H9 (cell line): ENCODE measurements at regions not wholly inside any gene's neighbourhood (a gene's known extent, or its start where the extent isn't known, plus 50 kb on each side); places are given as distances from the start of the nearest gene placed in this dataset.

ENCODE experiments used
- DNase-seq: peaks from one replicate; pipeline ENCODE4 v3.0.0-alpha.2; 2017
- H2AFZ ChIP-seq: one replicate; pipeline ENCODE4 v1.6.1; 2013; ENCODE audit warnings: mild to moderate bottlenecking, low read length, control low read depth, moderate library complexity
- H2AK5ac ChIP-seq: 2 replicates; pipeline ENCODE4 v1.6.1; 2013; ENCODE audit warnings: low read length, control low read depth, mixed read lengths; ENCODE audit not compliant: insufficient read length
- H2BK120ac ChIP-seq: one replicate; pipeline ENCODE4 v1.6.1; 2013; ENCODE audit warnings: low read depth, mild to moderate bottlenecking, low read length, control low read depth, inconsistent platforms; ENCODE audit not compliant: poor library complexity, severe bottlenecking
- H2BK12ac ChIP-seq: 2 replicates; pipeline ENCODE4 v1.6.1; 2013; ENCODE audit warnings: low read length, control low read depth, mixed read lengths, low read depth; ENCODE audit not compliant: insufficient read length
- H2BK15ac ChIP-seq: 2 replicates; pipeline ENCODE4 v1.6.1; 2013; ENCODE audit warnings: low read depth, low read length, control low read depth
- H2BK20ac ChIP-seq: one replicate; pipeline ENCODE4 v1.6.1; 2013; ENCODE audit warnings: low read depth, mild to moderate bottlenecking, low read length, control low read depth, inconsistent platforms; ENCODE audit not compliant: poor library complexity, severe bottlenecking
- H2BK5ac ChIP-seq: 2 replicates; pipeline ENCODE4 v1.6.1; 2013; ENCODE audit warnings: low read length, control low read depth, mixed read lengths; ENCODE audit not compliant: insufficient read length
- H3K14ac ChIP-seq: 2 replicates; pipeline ENCODE4 v1.6.1; 2013; ENCODE audit warnings: low read length, control low read depth; ENCODE audit not compliant: insufficient read depth
- H3K18ac ChIP-seq: 2 replicates; pipeline ENCODE4 v1.6.1; 2013; ENCODE audit warnings: low read depth, mild to moderate bottlenecking, mixed read lengths, low read length, control low read depth; ENCODE audit not compliant: insufficient read length
- H3K23ac ChIP-seq: 2 replicates; pipeline ENCODE4 v1.6.1; 2013; ENCODE audit warnings: low read length, control low read depth, mixed read lengths, low read depth; ENCODE audit not compliant: insufficient read length
- H3K23me2 ChIP-seq: 2 replicates; pipeline ENCODE4 v1.6.1; 2013; ENCODE audit warnings: low read depth, mild to moderate bottlenecking, mixed read lengths, low read length, control low read depth; ENCODE audit not compliant: insufficient read length, poor library complexity, severe bottlenecking
- H3K27ac ChIP-seq: 2 replicates; pipeline ENCODE4 v1.5.1; 2013; ENCODE audit warnings: low read length, control low read depth, mixed read lengths, low read depth; ENCODE audit not compliant: insufficient read length
- H3K27me3 ChIP-seq: 2 replicates; pipeline ENCODE4 v1.6.1; 2013; ENCODE audit warnings: low read length, control low read depth, inconsistent platforms; ENCODE audit not compliant: insufficient read depth
- H3K4ac ChIP-seq: 2 replicates; pipeline ENCODE4 v1.6.1; 2013; ENCODE audit warnings: low read depth, mild to moderate bottlenecking, control low read depth, inconsistent platforms, low read length, moderate library complexity
- H3K4me1 ChIP-seq: 2 replicates; pipeline ENCODE4 v1.6.1; 2013; ENCODE audit warnings: low read length, control low read depth, inconsistent platforms; ENCODE audit not compliant: insufficient read depth
- H3K4me2 ChIP-seq: 2 replicates; pipeline ENCODE4 v1.6.1; 2013; ENCODE audit warnings: low read length, control low read depth, mixed read lengths; ENCODE audit not compliant: insufficient read length, insufficient read depth
- H3K56ac ChIP-seq: 2 replicates; pipeline ENCODE4 v1.6.1; 2013; ENCODE audit warnings: low read depth, mild to moderate bottlenecking, mixed read lengths, low read length, control low read depth; ENCODE audit not compliant: insufficient read length
- H3K79me1 ChIP-seq: 2 replicates; pipeline ENCODE4 v1.6.1; 2013; ENCODE audit warnings: low read depth, mild to moderate bottlenecking, moderate library complexity, low read length, control low read depth, inconsistent platforms; ENCODE audit not compliant: insufficient read depth, poor library complexity, severe bottlenecking
- H3K79me2 ChIP-seq: 2 replicates; pipeline ENCODE4 v1.6.1; 2013; ENCODE audit warnings: low read length, control low read depth, inconsistent platforms; ENCODE audit not compliant: insufficient read depth
- H3K9ac ChIP-seq: 2 replicates; pipeline ENCODE4 v1.6.1; 2013; ENCODE audit warnings: low read length, control low read depth, mixed read lengths; ENCODE audit not compliant: insufficient read length; ENCODE audit errors: extremely low read depth
- H3K9me3 ChIP-seq: one replicate; pipeline ENCODE4 v1.6.1; 2013; ENCODE audit warnings: low read depth, low read length, inconsistent platforms; ENCODE audit not compliant: control insufficient read depth
- H3T11ph ChIP-seq: one replicate; pipeline ENCODE4 v1.6.1; 2013; ENCODE audit warnings: mild to moderate bottlenecking, low read length, control low read depth, inconsistent platforms
- H4K20me1 ChIP-seq: one replicate; pipeline ENCODE4 v1.6.1; 2013; ENCODE audit not compliant: control insufficient read depth, insufficient read length, insufficient read depth
- H4K5ac ChIP-seq: 2 replicates; pipeline ENCODE4 v1.6.1; 2013; ENCODE audit warnings: low read depth, mild to moderate bottlenecking, mixed read lengths, low read length, control low read depth; ENCODE audit not compliant: insufficient read length
- H4K8ac ChIP-seq: replicated peaks from 2 replicates; pipeline ENCODE4 v1.6.1; 2013; ENCODE audit warnings: low read length, control low read depth, mixed read lengths, low read depth; ENCODE audit not compliant: insufficient read length
- H4K91ac ChIP-seq: 2 replicates; pipeline ENCODE4 v1.6.1; 2013; ENCODE audit warnings: low read depth, mild to moderate bottlenecking, moderate library complexity, mixed read lengths, low read length, control low read depth; ENCODE audit not compliant: insufficient read length
- H3K27ac Mint-ChIP-seq, 3 experiments: 2 replicates in 2 of 3; 3 replicates in 1 of 3; pipeline ENCODE4 v1.8.0; 2020 to 2021; ENCODE audit warnings: mixed read lengths in 3 of 3, mild to moderate bottlenecking in 1 of 3, moderate library complexity in 1 of 3
- H3K27me3 Mint-ChIP-seq: 2 replicates; pipeline ENCODE4 v1.8.0; 2021; ENCODE audit warnings: low read depth, mild to moderate bottlenecking, moderate library complexity, mixed read lengths
- H3K36me3 Mint-ChIP-seq, 3 experiments: 2 replicates in 2 of 3; 3 replicates in 1 of 3; pipeline ENCODE4 v1.8.0; 2020 to 2021; ENCODE audit warnings: low read depth in 3 of 3, mixed read lengths in 3 of 3; ENCODE audit not compliant: insufficient read depth in 1 of 3
- H3K4me1 Mint-ChIP-seq, 2 experiments: 2 replicates each; pipeline ENCODE4 v1.8.0; 2020; ENCODE audit warnings: mixed read lengths in 2 of 2
- H3K4me3 Mint-ChIP-seq, 2 experiments: 2 replicates in 1 of 2; 3 replicates in 1 of 2; pipeline ENCODE4 v1.8.0; 2020 to 2021; ENCODE audit warnings: mild to moderate bottlenecking in 2 of 2, mixed read lengths in 2 of 2, moderate library complexity in 1 of 2
- H3K9me3 Mint-ChIP-seq, 2 experiments: 2 replicates in 1 of 2; 3 replicates in 1 of 2; pipeline ENCODE4 v1.8.0; 2020; ENCODE audit warnings: mild to moderate bottlenecking in 2 of 2, mixed read lengths in 2 of 2, moderate library complexity in 1 of 2
- CTCF ChIP-seq: fragments of 200-600 bp; sonication (generic); conservative IDR thresholded peaks from 3 replicates; pipeline ENCODE4 v1.8.0; 2021; ENCODE audit warnings: antibody characterized with exemption, mild to moderate bottlenecking
- WGBS: extraction: QIAGEN DNeasy Blood & Tissue Kit; methylation state at CpG from one replicate; pipeline ENCODE4 v1.1.7; 2013; ENCODE audit warnings: missing lambda C conversion rate, low lambda C conversion rate, mixed read lengths; ENCODE audit not compliant: insufficient read length; ENCODE audit errors: extremely low coverage; 5-methylcytosine and 5-hydroxymethylcytosine counted together

DNA sequence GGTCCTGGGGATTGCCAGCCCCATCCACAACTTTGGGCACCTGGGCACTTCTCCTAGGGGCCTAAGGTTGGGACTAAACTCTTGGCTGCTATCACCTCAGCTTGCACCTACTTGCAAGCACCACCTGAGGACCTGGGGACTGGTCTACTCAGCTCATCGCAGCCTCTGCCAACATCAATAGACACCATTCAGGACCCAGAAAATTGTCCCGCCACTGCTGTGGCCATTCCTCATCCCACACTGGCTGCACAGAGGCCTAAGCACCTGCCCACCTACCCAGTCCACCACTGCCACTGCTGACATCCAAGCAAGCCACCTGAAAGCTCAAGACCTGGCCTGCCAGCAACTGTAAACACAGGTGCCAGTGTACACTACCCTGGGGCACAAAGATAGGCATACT, 234.1 kb downstream of the STK31 start:
- peaks cover 38 to 41% of the 10 kb centered on the region in 2 experiments for H3K9me3 Mint-ChIP-seq
- Histone ChIP-seq H4K5ac (no peak overlapping the region), H2AK5ac (no peak overlapping the region), H3K27ac (no peak overlapping the region), H2AFZ (no peak overlapping the region), H3K23ac (no peak overlapping the region), H3K79me1 (no peaks in the 10 kb centered on the region), H3K14ac (no peak overlapping the region; the same call in 1 of the 2 replicates), H2BK15ac (no peak overlapping the region), H3K79me2 (no peaks in the 10 kb centered on the region), H3K56ac (no peak overlapping the region), H3K9ac (no peak overlapping the region), H3K4ac (no peak overlapping the region), H2BK120ac (no peak overlapping the region), H2BK20ac (no peak overlapping the region), H3K27me3 (no peaks in the 10 kb centered on the region), H3T11ph (no peak overlapping the region), H4K91ac (no peak overlapping the region), H3K4me2 (no peak overlapping the region), H3K9me3 (no peaks in the 10 kb centered on the region), H4K8ac (no peak overlapping the region), H2BK12ac (no peak overlapping the region), H3K4me1 (no peaks in the 10 kb centered on the region), H2BK5ac (no peak overlapping the region), H3K23me2 (no peaks in the 10 kb centered on the region), H4K20me1 (no peaks in the 10 kb centered on the region), H3K18ac (no peak overlapping the region)
- no peak for TF ChIP-seq CTCF
- H3K4me3 Mint-ChIP-seq = no peak overlapping the region
- peaks cover 6 to 33% (median 17%) of the 10 kb centered on the region in 3 experiments for H3K36me3 Mint-ChIP-seq
- WGBS = no CpG with 5 or more reads among the region's 2 CpGs
- H3K27ac Mint-ChIP-seq = no peak overlapping the region; a peak in 1 of 7 replicates
- no peak for DNase-seq
- H3K4me1 Mint-ChIP-seq = peaks cover 3% of the 10 kb centered on the region in 2 experiments; a peak in 1 of 4 replicates
- no peaks in the 10 kb centered on the region for H3K27me3 Mint-ChIP-seq
